T-helper 2 cell treated with Interferon-gamma antibody and Interleukin-4, amounts not matched to agents 100 ng/mL and 5 ng/mL, for 36 hours (primary cell): ENCODE measurements at regions not wholly inside any gene's neighbourhood (a gene's known extent, or its start where the extent isn't known, plus 50 kb on each side); places are given as distances from the start of the nearest gene placed in this dataset.

Source experiments
- intact Hi-C: fragments of 100-400 bp; cut with micrococcal nuclease; formaldehyde crosslinking; loops from one replicate; pipeline ENCODE4 v1.15.1; 2023

DNA sequence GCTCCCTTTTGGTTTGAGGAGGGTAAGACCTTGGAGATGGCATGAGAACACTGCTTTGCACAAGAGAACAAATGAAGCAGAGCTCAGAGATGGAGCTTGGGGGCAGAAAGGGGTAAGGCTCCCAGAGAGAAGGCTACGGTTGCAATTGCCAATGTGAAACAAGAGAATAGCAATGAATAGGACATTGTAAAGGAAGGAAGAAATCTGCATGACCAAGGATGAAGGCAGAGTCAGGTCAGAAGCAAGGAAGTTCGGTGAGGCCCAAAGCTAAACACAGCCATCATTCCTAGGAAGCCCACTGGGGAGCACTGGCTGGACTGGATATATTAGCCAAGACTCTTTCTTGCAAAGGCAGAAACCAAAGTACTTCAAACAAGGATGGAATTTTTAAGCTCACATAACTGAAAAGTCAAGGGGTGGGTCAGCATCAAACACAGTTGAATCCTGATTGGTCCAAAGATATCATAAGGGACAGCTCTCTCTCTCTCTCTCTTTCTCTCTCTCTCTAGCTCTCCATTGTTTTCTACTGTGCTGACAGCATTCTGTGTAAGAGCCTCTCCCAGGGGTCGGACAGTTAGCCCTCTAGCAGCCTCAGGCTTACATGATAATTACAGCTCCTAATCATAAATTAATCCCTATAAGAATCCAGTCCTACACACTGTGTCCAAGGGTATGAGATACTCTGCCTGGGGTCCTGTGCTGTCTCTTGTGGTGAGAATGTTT, 484.3 kb downstream of the SOX6 start:
- intact Hi-C loops, result no loop called here

DNA sequence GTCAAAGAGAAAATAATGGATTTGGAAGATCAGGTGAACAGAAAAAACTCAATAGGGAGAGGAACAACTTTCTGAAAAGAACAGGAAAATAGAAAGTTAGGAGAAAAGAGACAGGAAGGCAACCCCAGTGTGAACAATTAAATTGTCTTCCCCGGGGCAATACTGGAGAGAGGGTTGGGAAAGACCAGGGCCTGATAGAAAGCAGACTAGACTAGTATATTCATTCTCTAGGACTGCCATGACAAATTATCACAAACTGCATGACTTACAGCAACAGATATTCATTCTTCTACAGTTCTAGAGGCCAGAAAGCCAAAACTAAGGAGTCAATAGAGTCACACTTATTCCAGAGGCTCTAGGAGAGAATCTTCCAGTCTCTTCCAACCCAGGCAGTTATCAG, 482.8 kb downstream of the SOX6 start:
- intact Hi-C loops, result no loop called here

DNA sequence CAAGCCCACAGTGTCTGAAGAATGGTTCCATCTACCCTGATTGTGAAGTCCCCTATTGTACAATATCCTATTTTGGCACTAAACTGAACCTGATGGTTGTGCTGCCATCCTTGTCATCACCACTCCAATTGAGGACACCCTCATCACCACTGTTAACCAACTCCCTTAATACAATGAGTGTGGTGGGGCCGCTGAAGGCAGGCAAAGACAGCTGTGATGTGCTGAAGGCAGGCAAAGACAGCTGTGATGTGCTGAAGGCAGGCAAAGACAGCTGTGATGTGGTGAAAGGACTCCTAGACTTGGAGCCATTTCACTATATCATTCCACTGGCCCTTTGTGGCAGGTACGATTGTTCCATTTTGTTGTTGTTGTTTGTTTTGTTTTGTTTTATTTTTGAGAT, 481.6 kb downstream of the SOX6 start:
- intact Hi-C loops, result no loop called here

DNA sequence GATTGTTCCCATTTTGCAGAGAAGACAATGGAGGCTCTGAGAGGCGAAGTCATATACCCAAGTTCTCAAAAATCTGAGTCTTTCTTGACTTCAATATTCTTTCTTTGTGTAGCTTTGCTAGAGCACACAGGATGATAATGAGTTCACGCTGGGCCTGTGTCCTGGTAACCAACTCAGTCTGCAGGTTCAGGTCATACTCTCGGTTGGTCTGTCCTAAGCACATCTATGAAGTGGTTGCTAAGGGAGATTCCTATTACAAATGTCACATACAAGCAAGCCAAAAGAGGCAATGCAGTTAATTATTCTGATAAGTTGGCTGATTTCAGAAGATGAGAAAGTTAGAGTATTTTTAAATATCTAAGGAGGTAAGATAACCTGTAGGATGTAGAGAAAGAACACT, 481.0 kb downstream of the SOX6 start:
- intact Hi-C loops, result no loop called here

DNA sequence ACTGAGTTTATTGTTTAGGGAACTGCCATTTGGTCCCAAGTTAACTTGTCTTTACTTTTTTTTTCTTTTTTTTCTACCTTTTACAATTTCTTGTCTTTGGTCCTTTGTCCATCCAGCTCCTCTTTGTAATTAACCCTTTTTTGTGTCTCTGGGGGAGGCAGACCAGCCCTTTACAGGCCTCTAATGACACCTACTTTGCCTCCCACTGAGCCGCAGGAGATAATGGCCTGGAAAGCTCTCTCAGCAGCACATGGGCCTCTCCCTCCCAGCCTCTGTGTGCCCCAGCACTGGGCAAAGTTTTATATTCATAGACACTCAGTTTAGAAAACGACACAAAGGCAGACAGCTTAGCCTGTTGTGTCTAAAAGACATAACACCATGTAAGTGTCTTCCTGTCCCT, 480.4 kb downstream of the SOX6 start:
- intact Hi-C loops, result no loop called here

DNA sequence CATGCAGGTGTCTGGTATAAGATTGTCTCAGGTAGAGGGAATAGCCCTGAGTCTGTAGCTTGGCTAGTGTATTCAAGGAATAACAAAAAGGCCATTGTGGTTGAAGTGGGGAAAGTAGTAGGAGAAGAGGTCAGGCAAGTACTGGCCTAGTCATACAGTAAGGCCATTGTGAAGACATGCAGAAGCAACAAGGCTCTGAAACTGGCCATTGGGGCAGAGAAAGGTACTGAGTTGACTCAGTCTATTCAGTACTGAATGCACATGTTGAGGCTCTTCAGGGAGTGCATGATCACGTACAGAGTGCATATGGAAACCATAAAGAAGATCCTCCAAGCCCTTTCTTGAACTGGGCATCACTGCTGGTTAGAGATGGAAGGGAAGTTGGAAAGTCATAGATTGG, 477.6 kb downstream of the SOX6 start:
- intact Hi-C loops, result no loop called here

DNA sequence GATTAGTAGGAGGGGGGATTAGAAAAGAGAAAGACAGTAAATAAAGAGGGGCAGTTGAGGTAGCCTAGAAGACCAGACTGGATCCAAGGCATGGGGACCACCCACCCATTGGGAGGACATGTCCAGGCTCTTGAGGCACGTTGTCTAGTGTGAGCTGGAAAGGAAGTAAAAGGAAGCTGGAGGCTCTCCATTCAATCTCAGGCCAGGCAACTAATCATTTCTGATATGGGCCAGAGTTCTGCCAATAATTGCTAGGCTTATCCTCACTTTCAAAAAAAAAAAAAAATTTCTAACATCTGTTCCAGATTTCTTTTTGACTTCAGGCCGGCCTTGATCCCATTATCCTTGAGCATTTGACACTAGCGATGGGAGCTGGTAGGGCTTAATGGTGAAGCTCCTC, 476.1 kb downstream of the SOX6 start:
- intact Hi-C loops, result no loop called here

DNA sequence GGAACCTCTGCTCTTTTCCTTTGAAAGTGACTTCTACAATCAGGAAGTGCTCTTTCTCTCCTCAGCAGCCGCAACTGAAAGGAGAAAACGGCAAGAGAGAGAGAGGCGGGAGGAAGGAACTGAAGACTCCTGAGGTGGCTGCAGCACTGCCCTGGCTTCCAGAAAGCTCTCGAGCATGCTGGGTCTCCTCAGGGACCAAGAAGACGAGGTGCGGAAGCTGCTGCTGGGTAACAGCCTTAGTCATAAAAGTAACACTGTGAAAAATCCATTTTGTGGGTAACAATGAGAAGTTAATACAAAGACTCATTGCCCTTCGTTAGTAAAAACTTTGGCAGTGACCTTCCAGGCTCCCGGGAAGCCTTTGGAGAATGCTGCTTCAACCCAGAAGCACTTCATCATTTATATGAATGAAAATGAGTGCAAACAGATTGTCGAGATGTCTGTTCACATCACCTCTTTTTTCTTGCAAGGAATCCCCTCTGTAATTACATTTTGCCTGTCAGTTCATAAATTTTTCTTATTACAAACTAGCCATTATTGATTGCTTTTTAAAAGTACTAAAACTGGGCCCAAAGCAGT, 473.4 kb downstream of the SOX6 start:
- intact Hi-C loops, result no loop called here

DNA sequence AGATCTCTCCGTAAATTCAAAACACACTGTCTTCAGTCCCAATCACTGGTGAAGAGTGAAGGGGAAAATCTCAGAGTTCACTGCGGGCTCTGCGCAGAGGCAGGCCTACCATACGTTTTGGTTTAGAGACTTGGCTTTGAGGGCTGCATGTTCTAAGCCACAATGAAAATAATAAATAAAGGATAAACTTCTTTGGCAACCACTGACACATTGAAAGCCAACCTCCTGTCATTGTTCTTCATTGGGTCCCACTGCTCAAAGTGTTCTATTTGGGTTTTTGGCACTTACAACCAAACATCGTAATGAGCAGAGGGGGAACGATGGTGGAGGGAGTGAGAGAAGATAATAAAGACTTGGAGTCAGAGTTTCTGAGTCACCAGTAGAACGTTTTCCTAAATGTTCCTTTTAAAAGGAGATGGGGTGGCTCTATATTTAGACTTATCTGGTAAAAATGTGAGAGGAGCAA, 472.9 kb downstream of the SOX6 start:
- intact Hi-C loops, result no loop called here

DNA sequence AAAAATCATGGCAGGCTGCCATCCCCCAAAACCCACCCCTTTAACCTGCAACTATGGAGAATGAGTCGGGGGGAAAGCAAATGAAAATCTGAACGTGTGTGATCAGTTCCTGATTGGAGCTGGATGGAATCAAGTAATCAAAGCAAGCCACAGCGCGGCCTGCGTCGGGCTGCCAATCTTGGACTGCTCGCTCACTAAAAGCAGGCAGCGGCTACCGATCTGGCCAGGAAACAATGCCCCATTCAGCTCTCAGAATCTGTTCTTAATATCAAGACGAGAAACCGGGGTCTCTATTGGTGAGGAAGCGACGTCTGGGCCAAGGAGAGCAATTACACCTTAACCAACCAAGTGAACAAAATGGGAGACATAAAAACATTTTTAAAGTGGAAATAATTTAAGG, 472.2 kb downstream of the SOX6 start:
- intact Hi-C loops, result no loop called here

DNA sequence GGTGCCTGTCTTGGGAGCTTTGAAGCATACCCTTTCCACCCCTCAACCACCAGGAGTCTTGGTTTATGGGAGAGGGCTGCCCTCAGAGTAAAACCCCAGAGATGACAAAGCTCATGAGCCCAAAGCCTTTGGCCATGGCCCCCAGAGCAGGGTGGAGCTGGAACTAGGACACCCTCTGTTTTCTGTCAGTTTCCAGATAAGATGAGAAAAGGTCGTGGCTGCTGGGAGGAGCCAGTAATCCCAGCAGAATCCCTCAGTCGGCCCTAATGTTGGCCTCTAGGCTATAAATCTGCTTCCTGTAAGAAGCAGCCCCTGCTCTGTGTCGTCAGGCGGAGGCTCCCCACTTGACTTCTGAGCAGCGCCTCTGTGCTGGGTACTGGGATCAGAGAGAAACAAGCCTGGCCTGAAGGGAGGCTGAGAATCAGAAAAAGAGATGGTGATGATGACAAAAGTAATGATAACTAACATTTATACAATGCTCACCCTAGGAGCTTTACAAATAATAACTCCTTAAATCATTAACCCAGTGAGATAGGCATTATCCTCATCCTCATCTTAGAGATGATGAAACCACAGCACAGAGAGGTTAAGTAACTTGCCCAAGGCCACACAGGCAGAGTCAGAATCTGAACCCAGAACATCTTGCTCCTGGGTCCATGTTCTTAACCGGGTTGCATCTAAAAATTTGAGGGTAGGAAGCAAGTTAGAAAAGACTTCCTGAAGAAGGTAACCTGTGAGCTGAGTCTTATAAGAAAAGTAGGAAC, 471.4 kb downstream of the SOX6 start:
- intact Hi-C loops, result no loop called here

DNA sequence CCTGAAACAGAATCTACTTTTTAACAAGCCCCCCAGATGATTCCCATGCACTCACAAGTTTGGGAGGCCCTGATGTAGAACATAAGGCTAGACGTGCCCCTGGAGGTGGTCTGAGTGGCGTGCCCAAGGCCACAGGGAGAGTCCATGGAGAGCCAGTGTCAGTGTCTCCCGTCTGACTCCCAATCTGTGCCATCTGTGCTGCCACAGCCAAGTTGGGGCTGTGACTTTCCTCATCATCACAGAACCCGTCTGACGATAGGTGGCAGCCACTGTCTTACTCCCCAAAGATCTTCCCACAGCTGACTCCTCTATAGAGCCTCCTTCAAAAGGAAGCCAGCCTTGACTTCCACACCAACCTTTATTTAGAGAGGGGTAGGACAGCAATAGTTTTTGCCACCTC, 470.5 kb downstream of the SOX6 start:
- intact Hi-C loops, result no loop called here

DNA sequence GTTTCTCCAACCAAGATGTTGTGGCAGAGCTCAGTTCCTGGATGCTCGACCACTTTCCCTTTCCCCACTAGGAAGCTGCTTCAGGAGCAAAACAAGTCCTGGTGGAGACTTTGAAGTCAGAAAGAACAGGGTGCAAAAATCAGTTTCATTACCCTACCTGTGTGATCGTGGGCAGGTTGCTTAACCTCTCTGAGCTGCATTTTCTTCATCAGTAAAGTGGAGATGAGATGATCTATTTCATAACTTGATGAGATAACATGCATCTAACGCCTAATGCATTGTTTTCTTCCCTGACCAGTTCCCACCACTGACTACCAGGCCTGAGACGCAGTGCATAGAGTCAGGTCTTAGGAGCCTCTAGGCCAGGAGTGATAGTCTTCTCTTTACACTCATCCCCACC, 470.0 kb downstream of the SOX6 start:
- intact Hi-C loops, result no loop called here

DNA sequence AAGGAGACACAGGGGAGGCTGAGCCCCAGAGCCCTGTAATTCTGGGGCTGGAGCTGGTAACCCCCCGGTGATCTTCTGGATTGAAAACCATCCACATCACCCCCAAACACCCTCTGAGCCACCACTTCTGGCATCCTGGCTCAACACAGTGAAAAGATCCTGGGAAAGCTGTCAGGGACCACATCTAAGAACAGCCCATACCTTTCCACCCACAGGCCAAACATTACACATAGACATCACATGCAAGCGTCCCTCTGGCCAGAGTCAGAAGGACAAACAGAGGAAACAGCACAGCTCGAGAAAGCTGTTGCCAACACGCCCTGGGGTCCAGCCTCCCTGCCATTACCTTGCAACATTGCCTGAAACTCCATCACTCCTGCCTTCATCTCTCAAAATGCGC, 469.5 kb downstream of the SOX6 start:
- intact Hi-C loops, result no loop called here

DNA sequence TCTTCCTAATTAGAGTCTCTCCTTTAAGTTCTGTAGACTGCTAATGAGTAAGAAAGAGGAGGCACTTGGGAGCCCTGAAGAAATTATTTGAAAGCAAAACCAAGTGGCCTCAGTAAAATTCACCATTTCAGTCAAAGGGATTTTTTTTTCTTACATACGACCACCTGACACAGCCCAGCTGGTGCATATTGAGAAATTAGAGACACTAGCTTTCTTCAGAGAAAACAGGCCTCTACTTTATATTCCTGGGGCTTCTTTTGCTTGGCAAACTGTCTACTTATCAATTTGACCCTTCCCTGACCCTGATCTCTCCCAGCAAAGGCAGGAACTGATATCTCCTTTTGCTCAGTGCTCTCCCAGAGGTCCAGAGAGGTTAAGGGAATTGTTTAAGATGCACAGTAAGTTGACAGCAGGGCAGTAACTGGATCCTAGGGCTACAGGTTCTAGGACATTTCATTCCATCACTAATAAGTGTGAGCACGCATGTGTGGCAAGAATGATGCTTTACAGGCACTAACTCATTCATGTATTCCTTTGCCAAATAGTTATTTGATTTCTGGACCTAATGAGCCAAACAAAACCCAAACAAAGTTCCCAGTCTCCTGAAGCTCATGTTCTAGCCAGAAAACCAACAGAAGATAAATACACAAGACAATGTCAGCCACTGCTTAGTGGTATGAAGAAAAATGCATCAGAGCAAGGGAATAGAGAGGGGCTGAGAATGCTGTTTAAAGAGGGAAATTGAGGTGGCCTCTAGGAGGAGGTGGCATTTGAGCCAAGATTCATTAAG, 467.6 kb downstream of the SOX6 start:
- intact Hi-C loops, result no loop called here

DNA sequence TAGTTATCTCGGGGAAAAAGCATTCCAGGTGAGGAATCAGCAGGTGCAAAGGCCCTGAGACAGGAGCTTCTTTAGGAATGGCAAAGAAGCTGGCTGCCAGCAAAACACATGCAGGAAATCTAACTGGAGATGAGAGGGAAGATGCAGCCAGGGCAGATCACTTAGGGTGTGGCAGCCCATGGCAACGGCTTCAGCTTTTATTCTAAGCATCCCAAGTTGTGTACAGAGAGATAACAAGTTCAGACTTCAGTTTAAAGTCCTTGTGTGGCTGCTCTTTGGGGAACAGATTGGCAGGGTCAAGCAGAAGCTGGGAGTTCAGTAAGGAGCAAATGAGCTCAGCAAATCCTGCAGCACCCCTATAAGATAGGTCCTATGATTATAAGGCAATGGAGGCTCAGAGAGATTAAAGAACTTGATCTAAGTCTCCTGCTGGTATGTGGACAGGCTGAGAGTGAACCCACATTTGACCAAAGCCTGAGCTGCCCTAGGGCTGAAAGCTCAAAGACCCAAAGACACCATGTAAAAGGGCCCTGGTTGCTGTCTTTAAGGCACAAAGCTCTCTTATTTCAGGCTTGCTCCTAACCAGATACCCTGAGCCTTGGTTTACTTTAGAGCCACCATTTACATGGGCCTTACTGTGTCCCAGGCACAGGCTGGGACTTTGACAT, 466.8 kb downstream of the SOX6 start:
- intact Hi-C loops, result no loop called here

DNA sequence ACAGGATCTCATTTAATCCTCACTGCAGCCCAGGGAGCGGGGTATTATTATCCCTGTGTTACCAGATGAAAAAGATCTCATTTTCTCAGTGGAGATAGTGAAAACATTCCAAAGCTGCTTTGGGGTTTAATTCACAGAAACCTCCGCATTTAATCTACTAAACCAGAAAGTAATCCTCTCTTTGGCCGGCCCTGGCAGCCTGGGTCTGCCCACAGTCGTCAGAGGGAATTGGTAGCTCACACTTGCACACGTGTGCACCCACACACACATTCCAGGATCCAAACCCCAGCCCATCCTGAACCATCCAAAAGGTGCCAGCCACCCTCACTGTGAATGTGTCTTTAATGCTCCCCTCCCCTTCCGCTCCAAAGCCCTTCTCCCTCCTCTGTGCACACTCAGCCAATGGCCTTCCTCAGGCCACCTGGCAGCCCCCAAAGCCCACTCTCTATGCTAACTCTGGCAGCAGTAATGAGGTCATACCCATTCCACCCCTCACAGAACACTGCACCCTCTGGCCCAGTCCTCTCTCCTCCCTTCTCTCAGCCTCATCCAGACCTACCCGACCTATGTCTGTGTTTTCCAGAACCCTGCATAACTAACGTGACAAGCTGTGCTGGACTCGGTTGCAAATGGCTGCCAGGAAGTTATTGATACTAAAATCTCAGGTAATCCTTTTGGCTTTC, 466.2 kb downstream of the SOX6 start:
- intact Hi-C loops, result no loop called here

DNA sequence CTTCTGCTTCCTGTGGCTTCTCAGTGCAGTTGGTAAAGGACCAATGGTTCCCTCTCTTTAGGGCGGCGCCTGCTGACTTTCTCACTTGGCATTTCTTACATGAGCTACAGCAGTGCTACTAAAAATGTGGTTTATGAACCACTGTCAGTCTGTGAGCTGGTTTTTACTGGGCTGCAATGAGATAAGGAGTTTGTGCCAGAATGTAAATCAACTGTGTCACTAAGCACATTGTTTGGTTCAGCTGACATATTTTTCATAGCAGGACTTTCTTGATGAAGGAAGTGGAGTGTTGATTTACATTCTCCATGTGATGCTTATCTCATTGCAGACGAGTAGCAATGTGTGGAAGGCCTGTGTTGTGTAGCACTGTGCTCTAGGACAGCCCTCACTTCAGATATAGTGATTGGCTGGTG, 463.3 kb downstream of the SOX6 start:
- intact Hi-C loops, result no loop called here

DNA sequence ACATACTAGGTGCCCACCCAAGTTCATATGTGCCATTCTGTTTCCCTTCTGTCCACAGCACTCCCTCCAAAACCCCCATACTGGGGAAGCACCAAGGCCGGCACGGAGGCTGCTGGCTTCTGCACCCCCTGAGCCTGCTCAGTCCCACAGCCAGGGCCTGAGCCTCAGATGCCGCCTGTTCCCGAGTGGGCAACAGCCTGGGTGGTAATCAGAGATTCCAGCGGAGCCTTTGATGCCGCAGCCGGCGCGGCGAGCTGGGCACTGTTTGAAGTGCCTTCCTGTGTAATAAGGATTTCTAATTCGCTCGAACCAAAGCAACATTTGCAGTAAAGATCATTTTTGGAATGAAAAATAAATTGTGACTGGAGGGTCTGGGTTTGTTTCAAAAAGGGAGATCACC, 460.3 kb downstream of the SOX6 start:
- intact Hi-C loops, result no loop called here

DNA sequence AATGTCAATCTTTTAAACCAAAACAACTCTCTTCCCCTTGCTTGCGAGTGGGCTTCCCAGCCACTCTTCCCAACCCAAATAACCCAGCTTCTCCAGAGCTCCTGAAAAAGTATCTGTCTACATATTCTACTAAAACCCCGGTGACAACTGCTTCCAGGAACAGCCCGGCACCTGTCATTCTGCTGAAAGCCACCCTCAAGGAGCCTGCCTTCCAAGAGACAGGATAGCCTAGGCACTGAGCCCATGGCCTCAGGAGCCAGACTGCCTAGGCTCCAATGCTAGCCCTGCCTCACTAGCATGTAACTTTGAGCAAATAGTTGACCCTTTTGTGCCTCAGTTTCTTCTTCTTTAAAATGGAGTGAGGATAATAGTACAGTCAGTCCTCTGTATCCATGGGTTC, 459.8 kb downstream of the SOX6 start:
- intact Hi-C loops, result no loop called here
